ENCODE measurements at regions not wholly inside any gene's neighbourhood (a gene's known extent, or its start where the extent isn't known, plus 50 kb on each side); places are given as distances from the start of the nearest gene placed in this dataset.
"Not testable (repeated sequence)": the region's sequence is repeated elsewhere in the genome, so short reads cannot be mapped to it uniquely, and the experiment has no call there.

DNA sequence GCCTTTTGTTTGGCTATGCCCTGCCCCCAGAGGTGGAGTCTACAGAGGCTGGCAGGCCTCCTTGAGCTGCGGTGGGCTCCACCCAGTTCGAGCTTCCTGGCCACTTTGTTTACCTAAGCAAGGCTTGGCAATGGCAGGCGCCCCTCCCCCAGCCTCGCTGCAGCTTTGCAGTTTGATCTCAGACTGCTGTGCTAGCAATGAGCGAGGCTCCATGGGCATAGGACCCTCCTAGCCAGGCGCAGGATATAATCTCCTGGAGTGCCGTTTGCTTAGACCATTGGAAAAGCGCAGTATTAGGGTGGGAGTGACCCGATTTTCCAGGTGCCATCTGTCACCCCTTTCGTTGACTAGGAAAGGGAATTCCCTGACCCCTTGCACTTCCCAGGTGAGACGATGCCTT is 219.6 kb upstream of the IL1RAPL1 start:
- not testable (repeated sequence) for H3K27me3 ChIP-seq (ENCODE audit: control insufficient read depth in 3 of 3, insufficient read depth in 3 of 3, low read depth in 1 of 3, low read length in 3 of 3); H3K79me1 ChIP-seq (ENCODE audit: low read depth, low read length)

DNA sequence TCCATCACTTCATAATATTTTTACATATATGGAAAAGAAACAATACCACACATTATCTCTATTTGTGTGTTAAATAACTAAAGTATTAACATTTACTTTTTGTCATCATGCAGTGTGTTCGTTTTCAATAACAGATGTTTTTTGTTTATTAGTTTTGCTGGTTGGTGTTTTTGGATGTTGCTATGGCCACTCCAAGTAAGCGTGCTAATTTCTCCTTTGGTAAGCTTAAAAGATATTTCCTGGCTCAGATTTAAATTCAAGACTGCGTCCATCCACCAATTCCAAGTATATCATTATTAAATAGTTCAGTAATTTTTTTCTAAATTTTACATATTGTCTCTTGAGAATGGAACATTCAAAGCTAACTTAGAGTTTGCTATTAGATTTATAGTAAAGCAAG is 235.4 kb upstream of the IL1RAPL1 start:
- Histone ChIP-seq H3K9ac (ENCODE audit: low read depth, low read length, poor library complexity) (no peak overlapping the region), H3K4me2 (ENCODE audit: insufficient read depth, low read length, poor library complexity, severe bottlenecking) (no peak overlapping the region), H3K18ac (ENCODE audit: low read length) (no peak overlapping the region), H2BK15ac (ENCODE audit: low read length) (no peak overlapping the region), H2BK12ac (ENCODE audit: low read length) (no peak overlapping the region), H3K4me1 (ENCODE audit: control insufficient read depth in 2 of 2, insufficient read depth in 1 of 2, low read depth in 1 of 2, low read length in 2 of 2) (no peaks in the 10 kb centered on the region), H3K23ac (ENCODE audit: low read depth, low read length, poor library complexity) (no peak overlapping the region), H3K4ac (ENCODE audit: low read length) (no peak overlapping the region), H4K8ac (ENCODE audit: low read depth, low read length) (no peak overlapping the region), H3K27me3 (ENCODE audit: control insufficient read depth in 3 of 3, insufficient read depth in 3 of 3, low read depth in 1 of 3, low read length in 3 of 3) (no peaks in the 10 kb centered on the region), H3K36me3 (replicated peaks in 1 of 2; ENCODE audit: control insufficient read depth in 2 of 2, insufficient read depth in 2 of 2, low read length in 2 of 2) (no peaks in the 10 kb centered on the region), H2BK120ac (ENCODE audit: low read depth, low read length) (no peak overlapping the region), H2AFZ (ENCODE audit: low read length) (no peak overlapping the region), H4K91ac (ENCODE audit: low read depth, low read length, poor library complexity) (no peak overlapping the region), H3K9me3 (replicated peaks in 1 of 2; ENCODE audit: control insufficient read depth in 2 of 2, insufficient read depth in 1 of 2, low read depth in 1 of 2, low read length in 2 of 2) (no peaks in the 10 kb centered on the region), H2BK5ac (ENCODE audit: low read length) (no peak overlapping the region), H3K79me1 (ENCODE audit: low read depth, low read length) (no peaks in the 10 kb centered on the region), H3K14ac (ENCODE audit: low read length) (no peak overlapping the region), H3K4me3 (ENCODE audit: low read length in 2 of 2) (no peak overlapping the region), H3K27ac (replicated peaks; ENCODE audit: low read length) (no peak overlapping the region), H2AK5ac (ENCODE audit: low read depth, low read length) (no peak overlapping the region)
- no peak for DNase-seq (ENCODE audit: low spot score)
- WGBS, 2 donors (ENCODE audit: extremely low coverage in 2 of 2, insufficient read length in 2 of 2, insufficient replicate concordance in 1 of 2), result no CpG with 5 or more reads among the region's 3 CpGs

More for the DNA sequence above, 219.6 kb upstream of the IL1RAPL1 start:
- not testable (repeated sequence) for H2AFZ ChIP-seq (ENCODE audit: low read length); H3K9ac ChIP-seq (ENCODE audit: low read depth, low read length, poor library complexity); H4K91ac ChIP-seq (ENCODE audit: low read depth, low read length, poor library complexity); H3K36me3 ChIP-seq (replicated peaks in 1 of 2; ENCODE audit: control insufficient read depth in 2 of 2, insufficient read depth in 2 of 2, low read length in 2 of 2); H2BK12ac ChIP-seq (ENCODE audit: low read length); H3K4me2 ChIP-seq (ENCODE audit: insufficient read depth, low read length, poor library complexity, severe bottlenecking); H3K14ac ChIP-seq (ENCODE audit: low read length); H3K4me1 ChIP-seq (ENCODE audit: control insufficient read depth in 2 of 2, insufficient read depth in 1 of 2, low read depth in 1 of 2, low read length in 2 of 2); H2AK5ac ChIP-seq (ENCODE audit: low read depth, low read length); H2BK5ac ChIP-seq (ENCODE audit: low read length); H4K8ac ChIP-seq (ENCODE audit: low read depth, low read length); H3K4ac ChIP-seq (ENCODE audit: low read length); H2BK15ac ChIP-seq (ENCODE audit: low read length); H3K9me3 ChIP-seq (replicated peaks in 1 of 2; ENCODE audit: control insufficient read depth in 2 of 2, insufficient read depth in 1 of 2, low read depth in 1 of 2, low read length in 2 of 2); H3K23ac ChIP-seq (ENCODE audit: low read depth, low read length, poor library complexity); H3K18ac ChIP-seq (ENCODE audit: low read length); DNase-seq (ENCODE audit: low spot score); H3K4me3 ChIP-seq (ENCODE audit: low read length in 2 of 2); H3K27ac ChIP-seq (replicated peaks; ENCODE audit: low read length); H2BK120ac ChIP-seq (ENCODE audit: low read depth, low read length)
- WGBS, 2 donors (ENCODE audit: extremely low coverage in 2 of 2, insufficient read length in 2 of 2, insufficient replicate concordance in 1 of 2), result no CpG with 5 or more reads among the region's 11 CpGs

DNA sequence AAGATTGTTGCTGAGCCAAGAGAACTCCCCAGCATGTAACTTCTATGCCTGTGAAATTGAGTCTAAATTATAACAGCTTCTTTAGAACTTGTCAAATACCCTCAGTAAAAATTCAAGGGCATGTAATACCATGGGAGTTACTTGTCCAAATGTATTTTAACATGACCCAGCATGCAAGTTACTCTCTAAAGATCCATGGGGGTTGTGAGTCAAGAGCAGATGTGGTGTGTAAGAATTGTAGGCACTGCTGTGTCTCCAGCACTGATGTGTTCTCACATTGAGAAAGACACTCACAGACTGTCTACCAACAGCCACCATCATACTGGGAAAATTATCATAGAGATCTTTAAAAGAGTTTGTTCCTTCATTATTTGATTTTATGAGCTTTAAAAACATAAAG is 237.4 kb upstream of the IL1RAPL1 start:
- H2AFZ ChIP-seq (ENCODE audit: low read length), result no peak overlapping the region
- no peaks in the 10 kb centered on the region for H3K4me1 ChIP-seq (ENCODE audit: control insufficient read depth in 2 of 2, insufficient read depth in 1 of 2, low read depth in 1 of 2, low read length in 2 of 2)
- no peak overlapping the region for H2BK12ac ChIP-seq (ENCODE audit: low read length)
- no peak overlapping the region for H2BK5ac ChIP-seq (ENCODE audit: low read length)
- no peak overlapping the region for H3K4ac ChIP-seq (ENCODE audit: low read length)
- no peak overlapping the region for H3K4me2 ChIP-seq (ENCODE audit: insufficient read depth, low read length, poor library complexity, severe bottlenecking)
- no peak overlapping the region for H2BK120ac ChIP-seq (ENCODE audit: low read depth, low read length)
- H4K91ac ChIP-seq (ENCODE audit: low read depth, low read length, poor library complexity), result no peak overlapping the region
- no peaks in the 10 kb centered on the region for H3K36me3 ChIP-seq (replicated peaks in 1 of 2; ENCODE audit: control insufficient read depth in 2 of 2, insufficient read depth in 2 of 2, low read length in 2 of 2)
- H3K79me1 ChIP-seq (ENCODE audit: low read depth, low read length), result no peaks in the 10 kb centered on the region
- H3K9me3 ChIP-seq (replicated peaks in 1 of 2; ENCODE audit: control insufficient read depth in 2 of 2, insufficient read depth in 1 of 2, low read depth in 1 of 2, low read length in 2 of 2), result no peaks in the 10 kb centered on the region
- no peak overlapping the region for H3K14ac ChIP-seq (ENCODE audit: low read length)
- H3K9ac ChIP-seq (ENCODE audit: low read depth, low read length, poor library complexity), result no peak overlapping the region
- H3K27me3 ChIP-seq (ENCODE audit: control insufficient read depth in 3 of 3, insufficient read depth in 3 of 3, low read depth in 1 of 3, low read length in 3 of 3), result no peaks in the 10 kb centered on the region
- no peak overlapping the region for H3K4me3 ChIP-seq (ENCODE audit: low read length in 2 of 2)
- no peak for DNase-seq (ENCODE audit: low spot score)
- H3K27ac ChIP-seq (replicated peaks; ENCODE audit: low read length), result no peak overlapping the region
- no peak overlapping the region for H3K18ac ChIP-seq (ENCODE audit: low read length)
- H2AK5ac ChIP-seq (ENCODE audit: low read depth, low read length), result no peak overlapping the region
- H2BK15ac ChIP-seq (ENCODE audit: low read length), result no peak overlapping the region
- H3K23ac ChIP-seq (ENCODE audit: low read depth, low read length, poor library complexity), result no peak overlapping the region
- H4K8ac ChIP-seq (ENCODE audit: low read depth, low read length), result no peak overlapping the region

DNA sequence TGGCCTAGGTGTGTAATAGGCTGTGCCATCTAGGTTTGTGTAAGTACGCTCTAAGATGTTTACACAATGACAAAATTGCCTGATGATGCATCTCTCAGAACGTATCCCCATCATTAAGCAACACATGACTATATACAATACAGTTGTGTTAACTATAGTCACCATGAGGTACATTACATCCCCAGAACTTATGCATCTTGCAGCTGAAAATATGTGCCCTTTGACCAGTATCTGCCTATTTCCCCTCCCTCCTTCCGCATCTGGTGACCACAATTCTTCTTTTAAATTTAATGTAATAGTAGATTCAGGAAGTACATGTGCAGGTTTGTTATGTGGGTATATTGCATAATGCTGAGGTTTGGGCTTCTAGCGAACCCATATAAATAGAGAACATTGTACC is 239.8 kb upstream of the IL1RAPL1 start:
- H2AK5ac ChIP-seq (ENCODE audit: low read depth, low read length), result no peak overlapping the region
- no peak overlapping the region for H3K9ac ChIP-seq (ENCODE audit: low read depth, low read length, poor library complexity)
- H3K14ac ChIP-seq (ENCODE audit: low read length), result no peak overlapping the region
- no peaks in the 10 kb centered on the region for H3K79me1 ChIP-seq (ENCODE audit: low read depth, low read length)
- WGBS, 2 donors (ENCODE audit: extremely low coverage in 2 of 2, insufficient read length in 2 of 2, insufficient replicate concordance in 1 of 2), result no CpG with 5 or more reads among the region's 4 CpGs
- H3K4me3 ChIP-seq (ENCODE audit: low read length in 2 of 2), result no peak overlapping the region
- no peak overlapping the region for H3K27ac ChIP-seq (replicated peaks; ENCODE audit: low read length)
- H2AFZ ChIP-seq (ENCODE audit: low read length), result no peak overlapping the region
- H3K27me3 ChIP-seq (ENCODE audit: control insufficient read depth in 3 of 3, insufficient read depth in 3 of 3, low read depth in 1 of 3, low read length in 3 of 3), result no peaks in the 10 kb centered on the region
- no peak overlapping the region for H3K4me2 ChIP-seq (ENCODE audit: insufficient read depth, low read length, poor library complexity, severe bottlenecking)
- no peaks in the 10 kb centered on the region for H3K4me1 ChIP-seq (ENCODE audit: control insufficient read depth in 2 of 2, insufficient read depth in 1 of 2, low read depth in 1 of 2, low read length in 2 of 2)
- H2BK120ac ChIP-seq (ENCODE audit: low read depth, low read length), result no peak overlapping the region
- no peak for DNase-seq (ENCODE audit: low spot score)
- H2BK12ac ChIP-seq (ENCODE audit: low read length), result no peak overlapping the region
- no peak overlapping the region for H2BK15ac ChIP-seq (ENCODE audit: low read length)
- no peaks in the 10 kb centered on the region for H3K9me3 ChIP-seq (replicated peaks in 1 of 2; ENCODE audit: control insufficient read depth in 2 of 2, insufficient read depth in 1 of 2, low read depth in 1 of 2, low read length in 2 of 2)
- no peak overlapping the region for H2BK5ac ChIP-seq (ENCODE audit: low read length)
- no peaks in the 10 kb centered on the region for H3K36me3 ChIP-seq (replicated peaks in 1 of 2; ENCODE audit: control insufficient read depth in 2 of 2, insufficient read depth in 2 of 2, low read length in 2 of 2)
- no peak overlapping the region for H3K23ac ChIP-seq (ENCODE audit: low read depth, low read length, poor library complexity)
- H4K91ac ChIP-seq (ENCODE audit: low read depth, low read length, poor library complexity), result no peak overlapping the region
- no peak overlapping the region for H3K18ac ChIP-seq (ENCODE audit: low read length)
- no peak overlapping the region for H3K4ac ChIP-seq (ENCODE audit: low read length)
- no peak overlapping the region for H4K8ac ChIP-seq (ENCODE audit: low read depth, low read length)
